ENCODE measurements at regions not wholly inside any gene's neighbourhood (a gene's known extent, or its start where the extent isn't known, plus 50 kb on each side); places are given as distances from the start of the nearest gene placed in this dataset.
"Not testable (repeated sequence)": the region's sequence is repeated elsewhere in the genome, so short reads cannot be mapped to it uniquely, and the experiment has no call there.

DNA sequence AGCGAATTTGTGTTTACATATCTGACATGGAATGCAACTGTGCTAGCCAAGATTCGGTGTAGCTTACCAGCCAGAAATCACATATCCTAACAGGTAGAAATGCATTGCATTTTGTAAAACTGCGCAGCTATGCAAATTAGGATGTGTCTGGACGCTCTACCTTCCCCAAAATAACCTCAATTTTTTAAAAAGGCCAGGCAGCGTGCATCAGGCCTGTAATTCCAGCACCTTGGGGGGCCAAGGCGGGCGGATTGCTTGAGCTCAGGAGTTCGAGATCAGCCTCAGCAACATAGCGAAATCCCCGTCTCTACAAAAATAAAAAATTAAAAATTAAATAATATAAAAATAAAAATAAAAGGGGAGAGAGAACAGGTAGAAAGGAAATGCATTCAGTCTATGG is 305.0 kb downstream of the TYW1 start:
- no peak for DNase-seq

DNA sequence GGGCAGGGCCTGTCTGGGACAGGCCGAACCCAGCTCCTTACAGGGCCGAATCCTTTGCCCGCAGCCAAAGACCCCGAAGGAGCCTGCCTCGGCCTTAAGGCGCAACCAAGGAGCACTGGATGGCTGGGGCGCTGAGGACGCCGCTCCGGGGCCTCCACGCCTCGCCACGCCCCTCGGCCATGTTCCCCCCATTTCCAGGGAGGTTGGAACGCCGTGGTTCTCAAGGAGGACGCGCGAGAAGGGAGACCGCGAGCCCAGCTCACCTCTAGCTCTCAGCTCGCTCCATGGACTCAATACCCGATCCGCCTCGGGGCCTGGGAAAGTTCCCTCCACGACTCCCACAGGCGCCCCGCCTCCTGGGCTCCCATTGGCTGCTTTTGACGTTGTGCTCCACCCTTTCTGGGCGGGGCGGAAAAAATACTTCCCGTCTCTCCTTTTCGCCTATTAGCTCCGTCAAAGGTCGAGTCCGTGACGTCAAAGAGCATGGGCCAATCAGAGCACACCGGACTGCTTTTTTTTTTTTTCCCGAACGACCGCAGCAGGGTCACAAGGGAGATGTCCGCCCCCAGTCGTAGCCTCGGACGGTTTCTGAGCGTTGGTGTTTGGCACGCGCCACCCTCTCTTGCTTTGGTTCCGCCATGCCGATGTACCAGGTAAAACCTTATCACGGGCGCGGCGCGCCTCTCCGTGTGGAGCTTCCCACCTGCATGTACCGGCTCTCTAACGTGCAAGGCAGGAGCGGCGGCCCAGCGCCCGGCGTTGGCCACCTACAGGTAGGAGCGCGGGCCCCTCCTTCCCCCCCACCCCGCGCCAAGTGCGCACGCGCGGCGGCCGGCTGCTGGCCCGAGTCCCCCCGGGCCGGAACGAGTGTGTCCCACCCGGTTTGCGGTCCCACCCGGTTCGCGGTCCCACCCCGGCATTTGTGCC is 305.7 kb downstream of the TYW1 start:
- DNase-seq = peak; percentile 88

DNA sequence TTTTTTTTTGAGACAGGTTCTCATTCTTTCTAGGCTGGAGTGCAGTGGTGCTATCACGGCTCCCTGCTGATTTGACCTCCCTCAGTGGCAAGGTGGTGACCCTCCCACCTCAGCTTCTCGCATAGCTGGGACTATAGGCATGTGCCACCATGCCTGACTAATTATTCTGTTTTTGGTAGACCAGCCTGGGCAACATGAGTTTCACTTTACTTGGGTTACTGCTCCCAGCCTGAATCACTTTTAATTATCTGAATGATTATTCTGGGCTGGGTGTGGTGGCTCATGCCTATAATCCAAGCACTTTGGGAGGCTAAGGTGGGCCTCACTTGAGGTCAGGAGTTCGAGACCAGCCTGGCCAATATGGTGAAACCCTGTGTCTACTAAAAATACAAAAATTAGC is 308.2 kb downstream of the TYW1 start:
- not testable (repeated sequence) for DNase-seq

DNA sequence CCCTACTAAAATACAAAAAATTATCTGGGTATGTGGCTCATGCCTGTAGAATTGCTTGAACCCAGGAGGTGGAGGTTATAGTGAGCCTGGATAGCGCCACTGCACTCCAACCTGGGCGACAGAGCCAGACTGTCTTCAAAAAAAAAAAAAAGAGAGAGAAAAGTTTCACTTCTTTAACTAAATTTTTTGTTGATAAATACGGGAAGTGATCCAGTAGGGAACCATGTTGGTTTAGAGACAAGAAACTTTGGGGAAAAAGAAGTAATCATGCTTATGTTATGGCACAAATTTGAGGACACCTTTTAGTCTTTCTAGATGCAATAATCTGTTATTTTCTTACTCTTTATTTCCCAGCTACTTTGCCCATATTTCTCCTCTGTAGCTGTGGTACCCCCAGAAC is 309.7 kb downstream of the TYW1 start:
- DNase-seq = no peak

DNA sequence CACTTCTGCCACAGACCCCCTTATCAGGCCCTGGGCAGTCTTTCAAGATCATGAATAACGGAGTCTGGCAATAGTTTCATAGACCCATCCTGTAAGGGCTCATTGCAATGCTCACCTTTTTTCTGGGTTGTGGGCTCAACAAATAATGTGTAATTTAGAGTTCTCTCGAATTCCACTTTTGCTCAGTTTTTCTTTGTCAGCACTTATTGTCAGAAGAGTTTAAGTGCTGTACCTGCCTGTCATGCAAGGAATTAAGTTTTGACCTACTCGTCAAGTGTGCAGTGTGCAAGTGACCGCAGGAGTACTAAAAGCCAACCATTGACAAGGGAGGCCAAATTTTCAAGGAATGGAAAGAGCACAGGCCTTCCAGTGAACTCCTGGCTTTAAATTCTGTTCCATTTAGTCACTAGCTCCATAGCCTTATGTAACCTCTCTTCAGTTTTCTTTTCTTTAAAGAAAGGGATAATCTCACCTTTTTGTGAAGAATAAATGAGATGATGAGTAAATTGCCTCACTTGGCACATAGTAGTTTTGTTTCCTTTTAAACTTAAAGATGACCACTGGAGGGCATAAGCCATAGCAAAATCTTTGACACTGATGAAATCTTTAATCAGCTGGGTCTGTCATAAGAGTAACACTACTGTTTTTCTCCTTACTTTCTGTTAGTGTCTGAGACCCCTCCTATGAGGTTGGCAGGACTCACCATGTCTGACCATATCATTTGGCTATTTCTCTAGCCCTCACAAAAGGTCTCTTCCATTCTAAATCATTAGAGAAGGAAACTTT is 313.3 kb downstream of the TYW1 start:
- DNase-seq = no peak

DNA sequence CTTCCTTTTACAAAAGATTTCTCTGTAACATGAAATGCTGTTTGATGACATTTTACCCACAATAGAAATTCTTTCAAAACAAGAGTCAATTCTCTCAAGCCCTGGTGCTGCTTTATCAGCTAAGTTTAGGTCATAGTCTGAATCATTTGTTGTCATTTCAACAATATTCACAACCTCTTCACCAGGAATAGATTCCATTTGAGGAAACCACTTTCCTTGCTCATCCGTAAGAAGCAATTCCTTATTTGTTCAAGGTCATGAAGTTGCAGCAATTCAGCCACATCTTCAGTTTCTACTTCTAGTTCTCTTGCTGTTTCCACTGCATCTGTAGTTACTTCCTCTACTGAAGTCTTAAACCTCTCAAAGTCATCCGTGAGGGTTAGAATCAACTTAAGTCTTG is 315.3 kb downstream of the TYW1 start:
- no peak for DNase-seq

DNA sequence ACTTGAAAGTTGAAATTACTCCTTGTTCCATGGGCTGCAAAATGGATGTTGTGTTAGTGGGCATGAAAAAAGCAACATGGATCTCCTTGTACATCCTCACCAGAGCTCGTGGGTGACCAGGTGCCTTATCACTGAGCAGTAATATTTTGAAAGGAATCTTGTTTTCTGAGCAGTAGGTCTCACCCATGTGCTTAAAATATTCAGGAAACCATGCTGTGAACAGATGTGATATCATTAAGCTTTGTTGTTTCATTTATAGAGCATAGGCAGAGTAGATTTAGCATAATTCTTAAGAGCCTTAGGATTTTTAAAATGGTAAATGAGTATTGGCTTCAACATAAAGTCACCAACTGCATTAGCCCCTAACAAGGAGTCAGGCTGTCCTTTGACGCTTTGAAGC is 316.6 kb downstream of the TYW1 start:
- no peak for DNase-seq

DNA sequence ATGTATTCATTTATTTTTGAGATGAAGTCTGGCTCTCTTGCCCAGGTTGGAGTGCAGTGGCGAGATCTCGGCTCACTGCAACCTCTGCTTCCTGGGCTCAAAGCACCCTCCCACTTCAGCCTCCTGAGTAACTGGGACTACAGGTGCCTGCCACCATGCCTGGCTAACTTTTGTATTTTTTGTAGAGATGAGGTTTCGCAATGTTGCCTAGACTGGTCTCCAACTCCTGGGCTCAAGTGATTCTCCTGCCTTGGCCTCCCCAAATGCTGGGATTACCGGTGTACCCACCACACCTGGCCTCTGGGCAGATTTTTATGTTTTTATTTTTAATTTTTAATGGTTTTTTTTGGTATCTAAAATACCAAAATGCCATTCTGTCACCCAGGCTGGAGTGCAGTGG is 320.3 kb downstream of the TYW1 start:
- not testable (repeated sequence) for DNase-seq

DNA sequence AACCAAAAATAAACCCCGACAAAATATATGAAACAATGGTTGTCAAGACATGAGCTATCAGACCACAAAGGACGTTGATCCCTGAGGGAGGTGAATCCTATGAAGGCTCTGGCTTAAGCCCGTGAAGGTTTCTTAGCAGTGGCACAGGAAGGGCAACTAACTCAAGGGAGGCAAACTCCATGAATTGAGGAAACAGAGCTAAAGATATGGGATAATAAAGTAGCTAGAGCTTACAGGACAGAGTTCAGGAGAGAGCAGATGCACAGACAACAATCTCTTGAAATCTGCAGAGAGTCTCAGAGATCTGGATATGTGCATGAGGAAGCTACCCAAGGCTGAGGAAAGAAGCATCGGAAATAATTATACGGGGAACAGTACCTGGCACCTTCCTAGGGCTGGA is 331.6 kb downstream of the TYW1 start:
- DNase-seq = not testable (repeated sequence)

DNA sequence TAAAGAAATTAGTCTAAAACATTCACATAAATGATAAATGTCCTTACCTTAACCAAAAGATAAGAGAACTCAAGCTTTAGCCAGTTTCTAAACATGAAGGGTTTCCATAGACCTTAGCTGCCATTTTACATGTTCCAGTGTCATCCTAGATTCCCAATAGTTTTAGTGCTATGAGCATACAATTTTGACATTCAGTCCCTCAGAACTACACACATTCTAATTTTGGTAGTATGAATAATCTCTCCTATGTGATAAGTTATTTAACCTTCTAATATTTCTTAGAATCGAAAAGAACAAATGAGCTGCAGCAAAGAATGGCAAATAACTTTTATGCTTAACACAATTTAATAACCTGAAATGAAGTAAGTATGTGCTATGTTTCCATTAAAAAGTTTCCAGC is 338.5 kb downstream of the TYW1 start:
- not testable (repeated sequence) for DNase-seq

DNA sequence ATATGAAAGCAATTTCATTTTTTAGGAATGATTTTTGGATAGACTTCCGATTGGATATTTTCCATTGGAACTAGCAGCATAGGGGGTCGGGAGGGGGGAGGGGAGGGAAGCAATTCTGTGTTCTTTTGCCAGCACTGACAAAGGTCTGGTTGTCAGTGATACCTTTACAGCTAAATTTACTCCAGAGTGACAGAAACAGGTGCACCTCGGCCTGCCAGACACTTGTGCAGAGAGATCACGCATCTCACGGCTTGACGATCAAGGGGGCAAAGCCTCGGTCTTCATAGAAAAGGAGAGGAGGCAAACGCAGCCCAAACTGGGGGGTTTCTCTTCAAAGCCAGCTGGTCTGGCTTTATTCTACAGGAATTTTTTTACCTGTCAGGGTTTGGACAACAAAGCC is 339.0 kb downstream of the TYW1 start:
- not testable (repeated sequence) for DNase-seq

DNA sequence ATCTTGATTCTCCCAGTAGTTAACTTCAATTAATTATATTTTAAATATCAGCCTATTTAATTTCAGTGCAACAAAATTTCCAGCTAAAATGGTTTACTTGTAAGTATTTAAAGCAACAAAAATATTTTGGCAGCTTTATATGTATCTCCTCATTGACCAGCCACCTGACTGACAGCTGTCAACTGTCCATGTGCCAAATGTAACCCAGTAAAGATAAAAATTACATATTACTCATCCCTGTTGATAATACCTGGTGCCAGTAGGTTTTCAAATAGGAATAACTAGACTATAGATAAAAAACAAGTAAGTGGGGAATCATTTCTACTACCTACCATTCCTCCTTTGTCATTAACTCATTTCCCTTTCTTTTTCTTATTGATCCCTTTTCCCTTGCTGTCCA is 341.9 kb downstream of the TYW1 start:
- DNase-seq = not testable (repeated sequence)

DNA sequence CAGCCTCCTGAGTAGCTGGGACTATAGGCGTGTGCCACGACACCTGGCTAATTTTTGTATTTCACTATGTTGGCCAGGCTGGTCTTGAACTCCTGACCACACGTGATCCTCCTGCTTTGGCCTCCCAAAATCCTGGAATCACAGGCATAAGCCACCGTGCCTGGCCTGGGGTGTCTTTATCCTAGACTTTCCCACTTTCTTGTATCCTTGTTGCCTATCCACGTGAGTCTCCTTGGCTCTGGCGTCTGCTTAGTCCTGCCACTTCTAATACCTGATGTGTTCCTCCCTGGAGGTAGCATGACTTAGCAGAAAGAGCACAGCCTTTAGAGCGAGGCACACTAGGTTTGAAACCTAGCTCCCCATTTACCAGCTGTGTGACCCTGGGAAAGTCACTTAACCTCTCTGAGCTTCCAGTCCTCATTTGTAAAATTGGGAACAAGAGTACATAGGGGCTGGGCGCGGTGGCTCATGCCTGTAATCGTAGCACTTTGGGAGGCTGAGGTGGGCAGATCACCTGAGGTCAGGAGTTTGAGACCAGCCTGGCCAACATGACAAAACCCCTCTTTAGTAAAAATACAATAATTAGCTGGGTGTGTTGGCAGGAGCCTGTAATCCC is 344.6 kb downstream of the TYW1 start:
- no peak for DNase-seq

DNA sequence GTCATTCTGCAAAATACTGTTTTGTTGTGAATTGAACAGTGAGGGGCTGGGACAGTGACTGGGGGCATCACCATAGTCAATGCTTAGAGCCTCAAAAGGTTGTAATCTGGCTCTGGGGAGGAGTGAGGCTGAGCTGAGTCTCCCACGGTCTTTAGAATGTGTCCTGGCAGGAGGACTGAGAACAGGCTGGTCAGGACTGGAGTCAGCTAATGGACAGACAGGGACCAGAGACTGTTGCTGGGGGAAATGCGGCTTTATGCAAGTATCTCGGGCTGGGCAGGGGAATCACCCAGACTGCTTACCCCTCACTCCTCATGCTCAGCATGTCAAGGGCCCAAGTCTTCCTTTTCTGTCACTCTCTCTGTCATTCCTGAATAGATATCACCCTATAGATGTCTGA is 346.5 kb downstream of the TYW1 start:
- DNase-seq = no peak

DNA sequence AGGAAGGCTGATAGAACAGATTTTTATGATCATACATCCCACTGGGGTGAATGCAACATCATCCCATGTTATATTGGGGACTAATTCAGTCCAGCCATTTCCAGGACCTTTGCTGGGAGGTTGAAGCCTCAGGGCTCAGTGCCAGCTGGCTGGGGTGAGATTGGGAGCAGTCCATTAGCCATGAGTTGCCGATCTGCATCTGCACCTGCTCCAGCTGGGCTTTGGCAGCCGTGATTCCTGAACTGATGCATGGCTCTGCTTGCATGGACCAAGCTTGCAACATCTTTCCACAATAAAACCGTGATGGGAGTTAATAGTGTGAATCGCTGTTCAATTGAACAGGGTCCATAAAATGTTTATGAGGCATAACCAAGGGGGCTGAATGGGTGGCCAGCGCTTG is 346.9 kb downstream of the TYW1 start:
- peak; percentile 26 for DNase-seq

DNA sequence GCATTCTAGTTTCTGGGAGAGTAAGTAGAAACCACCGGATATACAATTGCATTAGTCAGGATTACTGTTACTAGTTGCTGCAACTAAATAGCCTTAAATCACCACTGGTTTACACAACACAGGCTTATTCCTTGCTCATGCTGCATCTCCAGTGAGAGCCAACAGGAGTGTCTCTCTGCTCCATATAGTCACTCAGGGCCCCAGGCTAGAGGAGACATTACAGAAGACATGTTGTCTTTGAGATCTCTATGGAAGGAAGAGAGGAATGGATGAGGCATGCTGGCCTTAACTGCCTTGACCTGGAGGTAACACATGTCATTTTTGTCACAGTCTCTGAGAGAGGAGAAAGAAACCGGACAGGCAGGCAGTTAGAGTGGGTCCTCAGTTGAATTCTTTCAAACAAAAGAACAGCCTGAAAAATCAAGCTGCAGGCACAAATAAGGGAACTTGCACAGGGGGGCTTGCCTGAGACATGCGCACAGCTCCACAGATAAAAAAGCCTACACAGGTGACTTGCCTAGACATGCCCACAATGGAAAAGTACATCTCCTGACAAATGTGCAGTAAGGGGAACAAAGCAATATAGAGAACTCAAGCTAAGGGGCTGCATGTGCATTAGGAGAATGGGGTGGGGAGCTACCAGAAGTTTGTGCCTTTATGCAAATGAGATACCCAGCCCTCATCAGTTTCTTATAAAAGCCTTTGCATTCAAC is 348.0 kb downstream of the TYW1 start:
- no peak for DNase-seq

DNA sequence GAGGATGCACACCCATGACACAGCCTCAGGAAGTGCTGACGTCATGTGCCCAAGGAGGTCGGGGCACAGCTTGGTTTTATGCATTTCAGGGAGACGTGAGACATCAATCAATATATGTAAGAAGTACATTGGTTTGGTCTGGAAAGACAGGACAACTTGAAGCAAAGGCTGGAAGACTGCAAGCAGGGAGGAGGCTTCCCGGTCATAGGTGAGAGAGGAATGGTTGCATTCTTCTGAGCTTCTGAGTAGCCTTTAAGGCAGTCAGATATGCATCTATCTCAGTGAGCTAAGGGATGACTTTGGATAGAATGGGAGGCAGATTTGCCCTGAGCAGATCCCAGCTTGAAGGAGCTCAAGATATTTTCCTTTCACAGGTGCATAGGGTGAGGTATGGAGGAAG is 349.5 kb downstream of the TYW1 start:
- DNase-seq = no peak

DNA sequence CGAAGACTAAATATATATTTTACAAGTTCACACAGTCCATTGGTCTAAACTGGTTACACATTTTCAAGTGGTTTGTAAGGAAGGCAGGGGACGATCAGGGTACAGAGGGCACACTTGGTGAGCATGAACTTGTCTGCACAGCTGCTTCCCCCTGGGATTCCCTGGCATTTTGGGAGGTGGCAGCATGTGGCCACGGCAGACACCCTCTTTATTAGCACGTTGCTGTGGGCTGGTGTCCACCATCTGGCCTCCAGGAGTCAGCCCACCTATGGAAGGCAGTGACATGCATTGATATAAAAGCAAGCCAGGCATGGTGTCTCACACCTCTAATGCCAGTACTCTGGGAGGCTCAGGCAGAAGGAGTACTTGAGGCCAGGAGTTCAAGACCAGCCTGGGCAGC is 350.2 kb downstream of the TYW1 start:
- no peak for DNase-seq

DNA sequence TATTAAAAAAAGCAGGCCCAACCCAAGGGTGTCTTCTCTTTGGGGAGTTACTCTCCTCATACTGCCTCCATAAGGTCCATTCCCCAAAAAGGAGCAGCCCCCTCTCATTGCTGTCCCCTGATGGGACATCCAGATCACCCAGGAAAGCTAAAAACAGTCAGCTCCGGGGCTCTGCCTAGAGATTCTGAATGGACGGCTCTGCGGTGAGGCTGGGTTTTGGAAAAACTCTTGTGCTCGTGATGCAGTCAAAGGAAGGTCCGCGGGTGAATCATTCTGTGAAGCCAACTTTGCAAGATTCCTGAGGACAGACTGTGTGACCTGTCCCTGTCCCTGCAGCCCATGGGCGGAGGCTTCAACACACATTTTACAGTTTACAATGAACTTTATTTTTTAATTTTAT is 351.5 kb downstream of the TYW1 start:
- no peak for DNase-seq

DNA sequence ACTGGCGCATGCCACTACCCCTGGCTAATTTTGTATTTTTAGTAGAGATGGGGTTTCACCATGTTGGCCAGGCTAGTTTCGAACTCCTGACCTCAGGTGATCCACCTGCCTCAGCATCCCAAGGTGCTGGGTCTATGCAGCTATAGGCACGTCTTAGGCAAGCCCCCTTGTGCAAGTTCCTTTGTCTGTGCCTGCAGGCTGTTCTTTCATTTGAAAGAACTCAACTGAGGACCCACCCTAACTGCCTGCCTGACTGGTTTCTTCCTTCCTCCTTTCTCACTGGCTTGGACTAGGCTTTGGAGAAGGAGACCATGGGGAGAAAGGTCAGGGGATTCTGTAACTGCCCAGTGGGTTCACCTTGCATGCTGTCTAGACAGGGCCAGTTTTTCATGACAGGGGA is 361.0 kb downstream of the TYW1 start:
- DNase-seq = not testable (repeated sequence)

DNA sequence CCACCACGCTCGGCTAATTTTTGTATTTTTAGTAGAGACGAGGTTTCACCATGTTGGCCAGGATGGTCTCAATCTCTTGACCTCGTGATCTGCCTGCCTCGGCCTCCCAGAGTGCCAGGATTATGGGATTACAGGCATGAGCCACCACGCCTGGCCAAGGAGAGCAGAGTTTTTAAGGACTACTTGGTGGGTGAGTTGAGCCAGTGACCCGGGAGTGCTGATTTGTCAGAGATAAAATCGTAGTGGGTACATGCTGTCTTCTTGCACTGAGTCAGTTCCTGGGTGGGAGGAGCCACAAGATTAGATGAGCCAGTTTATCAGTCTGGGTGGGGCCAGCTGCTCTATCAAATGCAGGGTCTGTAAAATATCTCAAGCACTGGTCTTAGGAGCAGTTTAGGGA is 361.7 kb downstream of the TYW1 start:
- not testable (repeated sequence) for DNase-seq

DNA sequence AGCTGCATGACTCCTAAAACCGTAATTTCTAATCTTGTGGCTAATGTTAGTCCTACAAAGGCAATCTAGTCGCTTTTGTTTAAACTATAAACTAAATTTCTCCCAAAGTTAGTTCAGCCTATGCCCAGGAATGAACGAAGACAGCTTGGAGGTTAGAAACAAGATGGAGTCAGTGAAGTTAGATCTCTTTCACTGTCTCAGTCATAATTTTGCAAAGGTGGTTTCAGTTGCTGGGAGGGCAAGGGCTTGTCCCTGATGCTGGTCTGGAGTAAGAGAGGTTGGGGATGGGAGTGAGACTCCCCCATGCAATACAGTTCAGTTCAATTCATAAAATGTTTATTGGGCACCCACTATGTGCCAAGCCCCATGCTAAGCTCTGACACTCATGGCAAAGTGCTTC is 362.1 kb downstream of the TYW1 start:
- DNase-seq = not testable (repeated sequence)

DNA sequence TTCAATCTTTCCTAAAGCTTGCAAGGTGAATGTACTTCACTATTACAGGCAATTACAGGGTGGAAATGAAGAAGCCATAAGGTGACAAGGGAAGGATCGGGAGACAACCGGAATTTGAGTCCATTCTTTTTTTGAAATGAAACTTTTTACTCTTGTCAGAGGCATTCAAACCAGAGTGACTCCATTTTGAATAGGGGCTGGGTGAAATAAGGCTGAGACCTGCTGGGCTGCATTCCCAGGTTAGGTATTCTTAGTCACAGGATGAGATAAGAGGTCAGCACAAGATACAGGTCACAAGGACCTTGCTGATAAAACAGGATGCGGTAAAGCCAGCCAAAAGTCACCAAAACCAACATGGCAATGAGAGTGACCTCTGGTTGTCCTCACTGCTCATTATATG is 363.3 kb downstream of the TYW1 start:
- no peak for DNase-seq

Measured in NCI-H187 treated with DMSO at 0.1 percent for 48 hours (cell line).